GM12864 (cell line): ENCODE measurements at regions not wholly inside any gene's neighbourhood (a gene's known extent, or its start where the extent isn't known, plus 50 kb on each side); places are given as distances from the start of the nearest gene placed in this dataset.
"Not testable (repeated sequence)": the region's sequence is repeated elsewhere in the genome, so short reads cannot be mapped to it uniquely, and the experiment has no call there.

ENCODE experiments used
- DNase-seq: peaks from one replicate; pipeline ENCODE4 v3.0.0-alpha.2; 2011; ENCODE audit warnings: low read depth
- H3K4me3 ChIP-seq: 2 replicates; pipeline ENCODE4 v1.5.1; 2011; ENCODE audit warnings: mild to moderate bottlenecking, low read depth, low read length, control low read depth
- TF ChIP-seq, protein P1 (sequence below): IDR thresholded peaks from 2 replicates; pipeline ENCODE4 v1.5.1; 2011; ENCODE audit warnings: low read depth, mild to moderate bottlenecking, moderate library complexity, low read length, control low read depth, inconsistent platforms; ENCODE audit errors: missing control alignments

GRCh38 chr9:87420884-87421283 lies 76.8 kb upstream of the DAPK1 start:
- no peak for DNase-seq

DNA sequence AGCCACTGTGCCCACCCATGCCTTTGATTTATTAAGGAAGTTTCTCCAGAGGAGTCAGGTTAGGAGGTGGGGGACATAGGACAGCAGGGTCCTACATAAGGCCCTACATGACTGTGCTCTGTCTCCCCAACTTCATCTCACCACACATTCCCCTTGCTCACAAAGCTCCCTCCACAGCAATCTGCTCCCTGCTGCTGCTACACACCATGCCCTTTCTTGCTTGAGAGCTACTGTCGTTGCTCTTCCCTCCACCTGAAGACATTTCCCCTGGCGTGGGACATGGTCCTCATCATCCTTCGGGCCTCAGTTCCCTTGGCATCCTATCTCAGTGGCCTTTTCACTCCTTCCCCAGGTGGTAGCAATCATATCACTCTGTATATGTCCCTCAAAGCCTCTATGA lies 75.9 kb upstream of the DAPK1 start:
- H3K4me3 ChIP-seq = no peak overlapping the region
- DNase-seq = no peak
- TF ChIP-seq, protein P1, sequence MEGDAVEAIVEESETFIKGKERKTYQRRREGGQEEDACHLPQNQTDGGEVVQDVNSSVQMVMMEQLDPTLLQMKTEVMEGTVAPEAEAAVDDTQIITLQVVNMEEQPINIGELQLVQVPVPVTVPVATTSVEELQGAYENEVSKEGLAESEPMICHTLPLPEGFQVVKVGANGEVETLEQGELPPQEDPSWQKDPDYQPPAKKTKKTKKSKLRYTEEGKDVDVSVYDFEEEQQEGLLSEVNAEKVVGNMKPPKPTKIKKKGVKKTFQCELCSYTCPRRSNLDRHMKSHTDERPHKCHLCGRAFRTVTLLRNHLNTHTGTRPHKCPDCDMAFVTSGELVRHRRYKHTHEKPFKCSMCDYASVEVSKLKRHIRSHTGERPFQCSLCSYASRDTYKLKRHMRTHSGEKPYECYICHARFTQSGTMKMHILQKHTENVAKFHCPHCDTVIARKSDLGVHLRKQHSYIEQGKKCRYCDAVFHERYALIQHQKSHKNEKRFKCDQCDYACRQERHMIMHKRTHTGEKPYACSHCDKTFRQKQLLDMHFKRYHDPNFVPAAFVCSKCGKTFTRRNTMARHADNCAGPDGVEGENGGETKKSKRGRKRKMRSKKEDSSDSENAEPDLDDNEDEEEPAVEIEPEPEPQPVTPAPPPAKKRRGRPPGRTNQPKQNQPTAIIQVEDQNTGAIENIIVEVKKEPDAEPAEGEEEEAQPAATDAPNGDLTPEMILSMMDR = no peak

More at GRCh38 chr9:87420884-87421283, 76.8 kb upstream of the DAPK1 start:
- TF ChIP-seq, protein P1 = no peak
- no peak overlapping the region for H3K4me3 ChIP-seq

DNA sequence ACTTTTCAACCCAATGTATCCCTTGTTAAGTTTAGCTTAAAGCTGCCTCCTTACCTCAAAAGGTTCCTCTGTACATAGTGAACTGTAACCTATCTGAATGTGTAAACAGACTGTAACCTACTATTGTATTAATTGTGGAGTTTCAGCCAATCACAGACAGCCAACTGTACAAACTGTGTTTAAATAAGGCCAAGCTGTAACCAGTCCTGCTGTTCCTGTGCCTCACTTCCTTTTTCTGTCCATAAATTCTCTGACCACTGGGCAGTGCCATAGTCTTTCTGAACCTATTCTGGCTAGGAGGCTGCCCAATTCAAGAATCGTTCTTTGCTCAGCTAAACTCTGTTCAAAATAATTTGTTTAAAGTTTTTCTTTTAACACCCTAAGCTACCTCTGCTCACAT lies 74.7 kb upstream of the DAPK1 start:
- TF ChIP-seq, protein P1 = no peak
- no peak for DNase-seq
- no peak overlapping the region for H3K4me3 ChIP-seq

DNA sequence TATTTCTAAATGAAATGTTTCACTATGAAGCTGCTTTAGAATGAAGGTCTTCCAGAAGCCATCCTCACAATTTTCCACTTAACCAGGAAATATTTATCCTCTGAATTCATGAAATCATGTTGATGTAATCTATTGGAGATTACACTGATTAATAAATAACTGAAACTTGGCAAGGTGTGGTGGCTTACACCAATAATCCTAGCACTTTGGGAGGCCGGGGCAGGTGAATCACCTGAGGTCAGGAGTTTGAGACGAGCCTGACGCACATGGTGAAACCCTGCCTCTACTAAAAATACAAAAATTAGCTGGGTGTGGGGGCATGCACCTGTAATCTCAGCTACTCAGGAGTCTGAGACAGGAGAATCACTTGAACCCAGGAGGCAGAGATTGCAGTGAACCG lies 73.8 kb upstream of the DAPK1 start:
- DNase-seq, H3K4me3 ChIP-seq: not testable (repeated sequence)

DNA sequence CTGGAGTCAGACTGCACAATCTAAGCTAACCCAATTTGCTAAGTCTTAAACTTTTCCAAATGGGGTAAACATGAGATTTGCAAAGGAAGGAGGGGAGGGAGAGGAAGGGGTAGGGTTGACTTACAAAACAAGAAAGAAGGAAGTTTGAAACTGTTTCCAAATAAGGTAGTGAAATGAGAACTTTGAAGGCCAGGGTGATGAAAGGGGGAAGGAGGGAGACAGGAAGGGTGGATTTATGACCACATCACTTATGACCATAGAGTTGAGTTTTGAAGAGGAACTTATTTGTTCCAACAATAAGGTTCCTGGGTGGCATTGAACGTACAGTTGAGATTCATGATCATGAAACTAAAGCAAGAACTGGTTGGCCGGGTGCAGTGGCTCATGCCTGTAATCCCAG lies 72.5 kb upstream of the DAPK1 start:
- H3K4me3 ChIP-seq = no peak overlapping the region
- TF ChIP-seq, protein P1 = no peak
- DNase-seq = no peak

GRCh38 chr9:87427851-87428506 lies 69.7 kb upstream of the DAPK1 start:
- TF ChIP-seq, protein P1 = no peak
- no peak overlapping the region for H3K4me3 ChIP-seq
- no peak for DNase-seq

- TF ChIP-seq, protein P1 = no peak
- H3K4me3 ChIP-seq = no peak overlapping the region
- no peak for DNase-seq
These were observed 69.0 kb upstream of the DAPK1 start for GRCh38 chr9:87428659-87429058.

DNA sequence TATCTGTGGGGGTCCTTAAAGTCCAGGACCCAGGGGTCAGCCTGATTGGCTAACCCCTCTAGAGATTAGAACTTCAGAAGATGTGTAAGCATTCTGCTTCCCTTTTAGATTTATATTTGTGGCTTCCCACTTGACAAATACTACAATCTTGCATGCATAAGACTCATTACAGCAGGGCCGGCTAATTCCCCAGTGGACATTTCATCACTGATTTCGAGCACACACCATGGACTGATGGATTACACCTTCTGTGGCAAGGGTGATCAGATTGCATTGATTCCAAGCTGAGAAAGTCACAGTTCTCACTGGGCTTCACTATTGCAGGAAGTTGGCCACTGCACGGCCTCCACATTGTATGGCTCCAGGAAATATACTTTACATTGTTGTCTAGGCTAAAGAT lies 65.8 kb upstream of the DAPK1 start:
- no peak overlapping the region for H3K4me3 ChIP-seq
- DNase-seq = no peak
- TF ChIP-seq, protein P1 = no peak
